ENCODE measurements at regions not wholly inside any gene's neighbourhood (a gene's known extent, or its start where the extent isn't known, plus 50 kb on each side); places are given as distances from the start of the nearest gene placed in this dataset.

DNA sequence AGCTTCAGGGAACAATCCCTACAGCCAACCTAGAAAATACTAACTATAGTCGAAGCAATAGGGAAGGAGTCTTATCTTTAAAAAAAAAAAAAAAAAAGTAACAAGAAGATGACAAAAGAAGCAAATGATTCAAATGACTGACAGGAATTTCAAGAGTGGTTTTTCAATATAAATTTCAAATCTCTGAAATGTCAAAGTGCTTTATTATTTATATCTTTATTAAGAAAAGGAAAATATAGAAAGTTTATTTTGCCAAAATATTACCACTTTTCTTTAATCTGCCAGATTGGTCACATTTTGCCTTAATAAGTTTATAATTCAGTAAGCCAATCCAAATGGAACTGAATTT lies 63.5 kb upstream of the HNRNPA3 start:
- intact Hi-C loops (cut with micrococcal nuclease): loop anchor here (1.0 to 10.0 kb wide), 12 partner anchors 222 to 1782 kb away; a partner anchor contains a TSS
- H3K9me3 Mint-ChIP-seq: no peaks in the 10 kb centered on the region
- peaks cover 28 to 72% (median 47%) of the 10 kb centered on the region in 5 donors for H3K27me3 Mint-ChIP-seq
- H3K4me3 Mint-ChIP-seq: peak overlapping the region; percentile 84 to 94 (median 89)
- CTCF ChIA-PET: interaction anchor here (0.6 to 5.0 kb wide), 14 partner anchors 8 to 1017 kb away, joined by 3 to 34 read pairs (median 5); no protein-coding TSS in a partner anchor
- POLR2A ChIA-PET: interaction anchor here (1.0 to 2.0 kb wide), 4 partner anchors 15 to 116 kb away, joined by 4 to 5 read pairs (median 4); partner anchors contain the start of gene NFE2L2
- Histone ChIP-seq H3K36me3 (ENCODE audit: control insufficient read depth in 2 of 3, insufficient read depth in 3 of 3, low read length in 3 of 3) (no peaks in the 10 kb centered on the region), H3K4me1 (ENCODE audit: control insufficient read depth in 2 of 2, insufficient read depth in 2 of 2, low read length in 2 of 2) (peaks cover 6 to 14% of the 10 kb centered on the region in 2 donors), H3K4me3 (ENCODE audit: low read length) (no peak overlapping the region), H3K9me3 (ENCODE audit: control insufficient read depth in 2 of 3, low read length in 3 of 3) (no peaks in the 10 kb centered on the region), H3K27me3 (ENCODE audit: control insufficient read depth in 2 of 2, insufficient read depth in 2 of 2, low read length in 2 of 2) (peaks cover 0 to 3% of the 10 kb centered on the region in 2 donors), H3K27ac (ENCODE audit: low read depth, low read length) (no peak overlapping the region)
- peaks cover 8 to 21% (median 15%) of the 10 kb centered on the region in 7 donors for H3K4me1 Mint-ChIP-seq
- DNase-seq (no peak), ATAC-seq (no peak)
- H3K27ac Mint-ChIP-seq: peak overlapping the region in 2 of 9 donors; percentile 21 to 25
- no peaks in the 10 kb centered on the region for H3K36me3 Mint-ChIP-seq

DNA sequence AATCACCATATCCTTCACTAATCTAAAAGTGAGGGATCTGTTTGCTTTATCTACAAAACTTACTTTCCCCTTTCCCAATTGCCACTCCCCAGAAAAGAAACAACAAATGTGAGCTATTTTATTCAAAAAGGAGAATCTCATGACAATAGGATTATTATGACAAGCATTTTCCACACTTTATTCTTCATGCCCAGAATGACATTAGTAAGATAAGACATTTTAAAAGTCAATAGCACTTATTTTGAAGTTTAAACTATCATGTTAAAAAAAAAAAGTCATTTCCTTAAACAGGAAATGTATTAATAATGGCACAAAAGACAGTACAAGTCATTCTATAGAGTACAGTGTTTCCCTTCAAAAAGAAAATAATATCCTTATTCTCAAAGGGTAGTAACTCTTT lies 58.8 kb upstream of the HNRNPA3 start:
- no peaks in the 10 kb centered on the region for H3K9me3 Mint-ChIP-seq
- H3K36me3 ChIP-seq (ENCODE audit: control insufficient read depth in 2 of 3, insufficient read depth in 3 of 3, low read length in 3 of 3): no peaks in the 10 kb centered on the region
- peaks cover 14 to 39% (median 17%) of the 10 kb centered on the region in 5 donors for H3K27me3 Mint-ChIP-seq
- peaks cover 0 to 11% (median 6%) of the 10 kb centered on the region in 7 donors for H3K4me1 Mint-ChIP-seq
- POLR2A ChIA-PET: no interaction called here
- peaks cover 0 to under 1% of the 10 kb centered on the region in 2 donors for H3K4me1 ChIP-seq (ENCODE audit: control insufficient read depth in 2 of 2, insufficient read depth in 2 of 2, low read length in 2 of 2)
- ATAC-seq (no peak), DNase-seq (no peak)
- H3K4me3 ChIP-seq (ENCODE audit: low read length): no peak overlapping the region
- H3K4me3 Mint-ChIP-seq: no peak overlapping the region
- H3K9me3 ChIP-seq (ENCODE audit: control insufficient read depth in 2 of 3, low read length in 3 of 3): no peaks in the 10 kb centered on the region
- no peak overlapping the region for H3K27ac ChIP-seq (ENCODE audit: low read depth, low read length)
- H3K27me3 ChIP-seq (ENCODE audit: control insufficient read depth in 2 of 2, insufficient read depth in 2 of 2, low read length in 2 of 2): peaks cover 0 to 3% of the 10 kb centered on the region in 2 donors
- CTCF ChIA-PET: interaction anchor here (0.6 to 3.8 kb wide), 3 partner anchors 11 to 181 kb away, joined by 3 to 25 read pairs (median 3); no protein-coding TSS in a partner anchor
- H3K36me3 Mint-ChIP-seq: no peaks in the 10 kb centered on the region
- intact Hi-C loops (cut with micrococcal nuclease): no loop called here
- no peak overlapping the region for H3K27ac Mint-ChIP-seq

DNA sequence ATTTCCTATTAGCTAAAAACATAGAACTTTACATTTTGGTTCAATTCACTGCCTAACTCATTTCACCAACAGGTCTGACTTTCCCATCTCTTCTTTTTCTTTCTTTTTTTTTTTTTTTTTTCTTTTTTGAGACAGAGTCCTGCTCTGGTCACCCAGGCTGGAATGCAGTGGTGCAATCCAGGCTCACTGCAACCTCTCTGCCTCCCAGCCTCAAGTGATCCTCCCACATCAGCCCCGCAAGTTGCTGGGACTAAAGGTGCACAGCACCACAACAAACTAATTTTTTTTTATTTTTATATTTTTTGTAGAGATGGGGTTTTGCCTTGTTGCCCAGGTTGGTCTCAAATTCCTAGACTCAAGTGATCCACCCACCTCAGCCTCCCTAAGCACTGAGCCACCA lies 57.8 kb upstream of the HNRNPA3 start:
- Mint-ChIP-seq H3K4me1 (peaks cover 0 to 9% (median 5%) of the 10 kb centered on the region in 7 donors), H3K27me3 (peaks cover 6 to 33% (median 10%) of the 10 kb centered on the region in 5 donors), H3K27ac (no peak overlapping the region), H3K4me3 (no peak overlapping the region), H3K36me3 (no peaks in the 10 kb centered on the region), H3K9me3 (no peaks in the 10 kb centered on the region)
- ChIA-PET CTCF (interaction anchor here (0.6 to 3.8 kb wide), 2 partner anchors 10 to 444 kb away, joined by 3 to 25 read pairs; no protein-coding TSS in a partner anchor), POLR2A (no interaction called here)
- H3K27me3 ChIP-seq (ENCODE audit: control insufficient read depth in 2 of 2, insufficient read depth in 2 of 2, low read length in 2 of 2): peaks cover 0 to under 1% of the 10 kb centered on the region in 2 donors
- no peaks in the 10 kb centered on the region for H3K36me3 ChIP-seq (ENCODE audit: control insufficient read depth in 2 of 3, insufficient read depth in 3 of 3, low read length in 3 of 3)
- DNase-seq: no peak
- H3K9me3 ChIP-seq (ENCODE audit: control insufficient read depth in 2 of 3, low read length in 3 of 3): no peaks in the 10 kb centered on the region
- no peak for ATAC-seq
- no peak overlapping the region for H3K4me3 ChIP-seq (ENCODE audit: low read length)
- no peaks in the 10 kb centered on the region for H3K4me1 ChIP-seq (ENCODE audit: control insufficient read depth in 2 of 2, insufficient read depth in 2 of 2, low read length in 2 of 2)
- intact Hi-C loops (cut with micrococcal nuclease): no loop called here
- no peak overlapping the region for H3K27ac ChIP-seq (ENCODE audit: low read depth, low read length)

DNA sequence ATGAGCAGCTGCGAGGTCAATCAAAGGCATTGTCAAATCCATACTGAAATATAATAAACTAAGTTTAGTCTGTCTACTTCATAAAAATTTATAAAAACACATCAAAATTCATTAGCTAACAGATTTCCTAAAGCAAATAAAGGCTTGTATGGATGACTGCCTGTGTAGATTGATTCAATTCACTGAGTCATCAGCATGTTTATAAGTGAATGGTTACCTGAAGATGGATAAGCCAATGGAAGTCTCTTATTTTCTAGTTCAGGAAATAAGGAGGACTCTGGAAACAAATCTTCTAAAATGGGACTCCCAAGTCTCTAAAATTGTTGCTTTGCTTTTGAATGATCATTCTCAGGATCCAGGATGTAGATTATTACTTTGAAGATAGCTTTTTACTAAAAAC lies 57.0 kb upstream of the HNRNPA3 start:
- CTCF ChIA-PET: interaction anchor here (0.6 to 3.8 kb wide), 4 partner anchors 8 to 444 kb away, joined by 3 to 25 read pairs (median 3); no protein-coding TSS in a partner anchor
- intact Hi-C loops (cut with micrococcal nuclease): no loop called here

DNA sequence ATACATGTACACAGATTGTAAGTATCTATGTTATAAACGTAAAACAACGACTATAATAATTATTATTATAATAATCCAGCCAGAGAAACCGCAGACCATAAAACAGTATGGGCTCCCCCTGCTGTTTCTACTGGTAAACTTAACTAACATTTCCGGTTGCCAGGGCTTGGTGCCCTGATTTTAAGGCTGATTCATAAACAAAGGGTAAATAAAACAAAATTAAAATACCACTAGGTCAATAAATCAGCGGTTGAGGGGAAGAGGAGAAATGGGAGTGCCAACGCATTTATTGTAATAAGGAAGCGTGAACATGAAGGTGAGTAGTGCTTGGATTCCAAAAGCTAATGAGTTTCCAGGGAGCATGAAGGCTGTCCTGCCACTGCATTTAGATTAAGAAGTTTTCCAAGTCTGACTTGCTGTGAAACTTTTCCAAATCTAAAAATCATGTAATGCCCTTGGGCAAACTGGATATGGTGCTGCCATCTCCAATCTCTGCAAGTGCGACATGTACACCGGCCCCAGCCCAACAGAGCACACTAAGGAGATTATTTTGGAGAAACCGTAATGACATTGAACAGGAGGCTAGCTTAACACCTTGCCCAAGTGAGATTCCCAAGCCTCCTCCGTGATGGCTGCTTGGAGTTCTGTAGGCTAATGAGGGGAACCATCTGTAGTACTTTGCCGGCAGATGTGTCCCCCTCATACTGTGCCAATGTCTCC lies 50.7 kb upstream of the HNRNPA3 start:
- Histone ChIP-seq H3K27ac (ENCODE audit: low read depth, low read length) (no peak overlapping the region), H3K4me3 (ENCODE audit: low read length) (no peak overlapping the region), H3K27me3 (ENCODE audit: control insufficient read depth in 2 of 2, insufficient read depth in 2 of 2, low read length in 2 of 2) (no peaks in the 10 kb centered on the region), H3K4me1 (ENCODE audit: control insufficient read depth in 2 of 2, insufficient read depth in 2 of 2, low read length in 2 of 2) (peaks cover 11 to 16% of the 10 kb centered on the region in 2 donors), H3K36me3 (ENCODE audit: control insufficient read depth in 2 of 3, insufficient read depth in 3 of 3, low read length in 3 of 3) (no peaks in the 10 kb centered on the region), H3K9me3 (ENCODE audit: control insufficient read depth in 2 of 3, low read length in 3 of 3) (no peaks in the 10 kb centered on the region)
- peaks cover 0 to 16% (median 12%) of the 10 kb centered on the region in 7 donors for H3K4me1 Mint-ChIP-seq
- intact Hi-C loops (cut with micrococcal nuclease): loop anchor here (1.0 to 5.0 kb wide), 4 partner anchors 14 to 1035 kb away; partner anchors contain the start of gene HOXD8 (in 1 of the 2)
- CTCF ChIA-PET: interaction anchor here (0.6 to 5.3 kb wide), 8 partner anchors 13 to 1035 kb away, joined by 3 to 87 read pairs (median 4); partner anchors contain the start of gene NFE2L2
- peak; percentile 54 for ATAC-seq
- H3K36me3 Mint-ChIP-seq: no peaks in the 10 kb centered on the region
- no peak overlapping the region for H3K27ac Mint-ChIP-seq
- POLR2A ChIA-PET: interaction anchor here (0.6 to 0.8 kb wide), 3 partner anchors 52 to 457 kb away, joined by 3 to 4 read pairs (median 3); a partner anchor contains a TSS
- peak in 6 of 9 donors; percentile 13 to 34 (median 26) for DNase-seq
- H3K27me3 Mint-ChIP-seq: peaks cover 0 to 9% (median 0%) of the 10 kb centered on the region in 5 donors
- peaks cover 0 to 1% (median 0%) of the 10 kb centered on the region in 11 donors for H3K9me3 Mint-ChIP-seq
- H3K4me3 Mint-ChIP-seq: no peak overlapping the region

More for the DNA sequence above, 57.0 kb upstream of the HNRNPA3 start:
- Histone ChIP-seq H3K27ac (ENCODE audit: low read depth, low read length) (no peak overlapping the region), H3K4me1 (ENCODE audit: control insufficient read depth in 2 of 2, insufficient read depth in 2 of 2, low read length in 2 of 2) (no peaks in the 10 kb centered on the region), H3K27me3 (ENCODE audit: control insufficient read depth in 2 of 2, insufficient read depth in 2 of 2, low read length in 2 of 2) (no peaks in the 10 kb centered on the region), H3K4me3 (ENCODE audit: low read length) (no peak overlapping the region), H3K9me3 (ENCODE audit: control insufficient read depth in 2 of 3, low read length in 3 of 3) (no peaks in the 10 kb centered on the region), H3K36me3 (ENCODE audit: control insufficient read depth in 2 of 3, insufficient read depth in 3 of 3, low read length in 3 of 3) (no peaks in the 10 kb centered on the region)
- H3K27me3 Mint-ChIP-seq: peaks cover 5 to 29% (median 9%) of the 10 kb centered on the region in 5 donors
- ATAC-seq (no peak), DNase-seq (no peak)
- POLR2A ChIA-PET: interaction anchor here (0.6 kb wide), 1 partner anchor 1370 kb away, joined by 3 read pairs; no protein-coding TSS in a partner anchor
- no peaks in the 10 kb centered on the region for H3K36me3 Mint-ChIP-seq
- H3K27ac Mint-ChIP-seq: no peak overlapping the region
- H3K4me1 Mint-ChIP-seq: peaks cover 0 to 9% (median 5%) of the 10 kb centered on the region in 7 donors
- no peak overlapping the region for H3K4me3 Mint-ChIP-seq
- no peaks in the 10 kb centered on the region for H3K9me3 Mint-ChIP-seq
